Activated CD4-positive, alpha-beta T cell treated with anti-CD3 and anti-CD28 coated beads, Interleukin-2, Interleukin-6, amounts not matched to agents 100 ng/mL and 50 ng/mL, durations not matched to agents 16 hours and 8 hours (primary cell): ENCODE measurements at regions not wholly inside any gene's neighbourhood (a gene's known extent, or its start where the extent isn't known, plus 50 kb on each side); places are given as distances from the start of the nearest gene placed in this dataset.

Source experiments
- DNase-seq: peaks from one replicate; pipeline ENCODE4 v3.0.0-alpha.2; 2020

DNA sequence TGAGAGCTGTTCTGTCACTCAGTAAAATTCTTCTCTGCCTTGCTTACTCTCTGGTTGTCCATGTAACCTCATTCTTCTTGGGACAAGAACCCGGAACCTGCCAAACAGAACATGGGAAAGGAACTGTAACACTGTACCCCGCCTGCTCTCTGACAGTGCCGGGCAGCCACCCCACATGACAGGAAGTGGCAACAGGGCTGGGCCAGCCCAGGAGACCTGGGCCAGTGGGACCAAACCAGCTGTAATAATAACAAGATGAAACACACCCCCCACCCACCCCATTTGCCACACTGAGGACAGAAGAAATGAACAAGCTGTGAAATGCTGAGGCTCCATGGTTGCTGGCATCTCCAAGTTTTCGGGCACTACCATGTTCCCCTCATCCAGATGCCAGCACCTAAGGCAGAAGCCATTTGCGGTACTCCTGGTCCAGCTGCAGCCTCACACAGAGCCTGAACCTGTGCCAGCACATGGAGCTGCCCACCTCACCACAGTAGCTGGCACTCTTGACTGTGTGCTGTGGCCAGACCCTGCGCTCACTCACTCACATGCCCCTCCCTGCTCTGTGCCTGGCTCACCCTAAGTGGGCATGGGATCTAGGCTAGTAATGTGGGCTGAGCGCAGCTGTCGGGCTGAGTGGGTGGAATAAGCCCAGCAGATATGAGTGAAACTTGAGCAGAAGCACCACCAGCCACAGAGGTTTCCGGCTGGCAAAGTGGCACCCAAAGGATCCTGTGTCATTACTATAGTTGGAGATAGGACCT lies 126.2 kb upstream of the UGT8 start:
- DNase-seq = no peak

DNA sequence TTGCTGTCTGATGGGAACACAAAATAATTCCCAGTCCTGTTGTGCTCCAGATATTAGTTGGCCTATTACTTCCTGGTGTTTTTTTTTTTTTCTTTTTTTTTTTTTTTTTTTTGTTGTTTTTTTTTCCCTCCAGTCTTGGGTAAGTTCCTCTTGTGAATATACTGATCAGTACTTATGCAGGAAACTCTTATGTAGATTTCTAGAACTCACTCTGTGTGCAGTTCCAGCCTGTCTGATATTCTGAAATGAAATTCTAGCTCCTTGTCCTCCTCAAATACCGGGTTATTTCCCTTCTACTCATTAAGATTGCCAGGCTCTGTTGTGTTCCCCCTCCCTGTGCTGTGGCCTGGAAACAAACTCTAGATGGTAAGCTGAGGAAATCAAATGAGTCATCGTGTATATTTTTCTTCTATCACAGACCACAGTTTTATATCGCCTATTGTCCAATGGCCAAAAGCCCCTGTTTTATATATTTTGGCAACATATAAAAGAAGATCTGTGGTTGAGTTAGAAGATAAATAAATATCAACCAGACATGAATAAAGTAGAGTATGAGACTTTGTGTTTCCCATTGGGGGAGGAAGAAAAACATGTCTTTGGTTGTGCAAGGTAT lies 124.3 kb upstream of the UGT8 start:
- no peak for DNase-seq

- no peak for DNase-seq
Observed at GRCh38 chr4:114476310-114476709, 122.3 kb upstream of the UGT8 start.

- no peak for DNase-seq
Observed at GRCh38 chr4:114479595-114479994, 119.0 kb upstream of the UGT8 start.

GRCh38 chr4:114481856-114482255 lies 116.8 kb upstream of the UGT8 start:
- DNase-seq = no peak

GRCh38 chr4:114487101-114487500 lies 111.5 kb upstream of the UGT8 start:
- DNase-seq = no peak

DNA sequence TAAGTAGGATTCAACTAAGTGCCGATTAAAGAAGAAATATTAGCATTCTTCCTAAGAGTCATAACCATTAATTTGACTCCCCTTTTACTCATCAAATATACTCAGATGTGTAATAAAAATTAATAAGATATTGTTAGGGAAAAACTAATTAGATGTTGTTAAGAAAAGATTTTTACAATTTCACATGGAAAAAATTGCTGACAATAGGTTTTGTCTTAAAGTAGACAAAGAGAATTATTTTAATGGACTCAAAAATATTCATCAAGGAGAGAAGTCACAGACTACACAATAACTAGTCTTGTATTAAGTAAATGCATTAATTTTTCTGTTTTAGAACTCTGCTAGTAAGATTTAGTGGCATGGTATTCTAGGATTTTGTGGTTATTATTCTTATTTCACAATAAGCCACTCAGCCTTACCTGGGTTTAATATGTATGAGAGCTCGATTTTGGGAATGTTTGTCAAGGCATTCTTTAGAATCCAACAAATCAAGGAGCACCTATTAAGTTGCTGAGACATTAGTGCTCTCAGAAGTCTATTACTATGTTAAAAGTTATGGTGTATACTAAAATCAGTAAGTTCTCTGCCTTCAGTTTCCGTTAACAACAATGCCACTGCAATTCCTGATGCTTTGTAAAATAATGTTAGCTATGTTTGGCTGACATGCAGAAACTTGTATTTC lies 110.2 kb upstream of the UGT8 start:
- no peak for DNase-seq

- no peak for DNase-seq
Observed at GRCh38 chr4:114494246-114494803, 104.3 kb upstream of the UGT8 start.

DNA sequence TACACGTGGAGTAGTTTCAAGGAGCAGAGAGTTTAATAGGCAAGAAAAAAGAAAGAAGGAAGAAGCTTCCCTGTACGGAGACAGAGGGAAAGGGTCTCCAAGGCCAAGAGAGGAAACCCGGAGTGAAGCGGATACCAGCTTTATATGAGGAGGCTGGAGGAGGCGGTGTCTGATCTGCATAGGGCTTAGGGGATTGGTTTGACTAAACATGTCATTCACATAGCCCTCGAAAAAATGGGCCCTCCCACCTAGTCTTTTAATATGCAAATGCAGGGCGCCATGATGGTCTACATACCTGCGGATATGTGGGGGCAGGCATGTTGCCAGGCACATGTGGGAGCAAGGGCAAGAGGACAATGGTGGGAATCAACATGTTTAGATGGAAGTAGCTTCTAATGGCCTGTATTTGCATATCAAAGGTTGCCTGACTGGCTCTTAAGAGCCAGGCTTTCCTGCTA lies 103.1 kb upstream of the UGT8 start:
- DNase-seq = no peak

- no peak for DNase-seq
Observed at GRCh38 chr4:114497116-114497515, 101.5 kb upstream of the UGT8 start.

GRCh38 chr4:114509340-114509739 lies 89.3 kb upstream of the UGT8 start:
- DNase-seq = no peak

- no peak for DNase-seq
Observed at GRCh38 chr4:114512595-114513295, 85.9 kb upstream of the UGT8 start.

DNA sequence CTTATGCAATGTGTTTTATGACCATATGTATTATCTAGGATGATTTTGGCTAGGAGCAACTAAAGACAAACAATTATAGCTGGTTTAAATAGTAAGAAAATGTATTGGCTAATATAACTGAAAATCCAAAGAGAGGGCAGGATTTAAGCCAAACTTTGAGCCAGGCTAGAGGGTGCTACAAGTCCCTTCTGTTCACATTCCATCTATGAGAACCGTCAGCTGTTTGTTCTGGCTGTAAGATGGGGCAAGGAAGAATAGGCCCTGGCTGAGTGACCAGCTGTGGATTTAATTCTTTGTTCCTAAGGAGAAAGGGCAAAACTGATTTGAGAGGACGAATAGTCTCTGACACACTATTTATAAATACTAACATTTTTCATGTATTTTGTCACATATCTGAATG lies 79.2 kb upstream of the UGT8 start:
- no peak for DNase-seq

- no peak for DNase-seq
Observed at GRCh38 chr4:114527170-114527569, 71.4 kb upstream of the UGT8 start.

DNA sequence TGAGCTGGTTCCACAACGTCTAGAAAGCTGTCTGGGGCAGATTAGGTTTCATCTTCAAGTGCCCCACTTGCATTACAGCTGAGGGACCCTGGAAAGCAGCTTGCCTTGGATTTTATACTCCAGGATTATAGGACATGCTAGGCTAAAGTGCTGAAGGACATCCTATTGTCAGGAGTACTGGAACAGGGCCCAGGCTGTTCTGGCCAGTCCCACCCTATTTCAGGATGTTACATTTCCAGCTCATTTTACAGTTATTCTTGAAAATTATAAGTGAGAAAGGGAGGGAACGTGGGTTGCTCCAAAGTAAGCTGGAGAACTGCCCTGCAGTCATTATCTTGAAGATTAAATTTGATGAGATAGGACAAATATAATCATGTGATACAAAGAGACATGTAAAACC lies 71.0 kb upstream of the UGT8 start:
- no peak for DNase-seq

DNA sequence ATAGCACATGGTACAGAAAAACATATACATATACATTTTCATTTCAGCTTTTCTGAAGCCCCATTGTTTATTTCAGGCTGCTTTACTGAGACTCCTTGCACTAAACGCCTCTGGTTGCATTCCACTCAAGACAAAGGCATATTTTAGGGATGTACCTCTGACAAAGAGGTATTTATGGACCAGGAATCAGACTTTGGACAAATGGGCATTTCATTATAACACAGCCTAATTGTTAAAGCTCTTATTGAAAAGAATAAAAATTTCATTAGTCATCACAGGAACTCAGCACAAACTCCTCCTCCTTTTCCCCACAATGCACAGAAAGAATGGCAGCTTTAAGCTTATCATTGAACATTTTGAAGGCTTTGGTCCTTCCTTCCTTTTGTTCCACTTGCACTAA lies 62.9 kb upstream of the UGT8 start:
- DNase-seq = no peak

GRCh38 chr4:114537352-114537751 lies 61.3 kb upstream of the UGT8 start:
- DNase-seq = no peak

DNA sequence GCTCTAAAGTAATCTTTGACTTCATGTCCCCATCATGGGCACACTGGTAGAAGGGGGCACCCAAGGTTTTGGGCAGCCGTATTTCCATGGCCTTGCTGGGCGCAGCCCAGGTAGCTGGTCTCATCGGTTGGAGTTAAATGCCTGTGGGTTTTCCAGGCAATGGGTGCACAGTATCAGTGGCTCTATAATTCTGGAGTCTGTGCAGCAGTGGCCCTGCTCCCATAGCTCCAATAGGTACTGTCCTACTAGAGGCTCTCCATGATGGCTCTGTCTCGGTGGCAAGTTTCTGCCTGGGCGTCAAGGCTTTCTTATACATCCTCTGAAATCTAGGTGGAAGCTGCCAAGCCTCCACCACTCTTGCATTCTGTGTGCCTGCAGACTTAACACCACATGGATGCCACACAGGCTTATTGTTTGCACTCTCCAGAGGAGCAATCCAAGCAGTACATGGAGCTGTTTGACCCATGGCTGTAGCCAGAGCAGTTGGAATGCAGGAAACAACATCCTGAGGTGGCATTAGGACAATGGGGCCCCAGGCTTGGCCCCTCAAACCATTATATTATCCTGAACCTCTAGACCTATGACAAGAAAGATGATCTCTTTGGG lies 60.5 kb upstream of the UGT8 start:
- DNase-seq = no peak

DNA sequence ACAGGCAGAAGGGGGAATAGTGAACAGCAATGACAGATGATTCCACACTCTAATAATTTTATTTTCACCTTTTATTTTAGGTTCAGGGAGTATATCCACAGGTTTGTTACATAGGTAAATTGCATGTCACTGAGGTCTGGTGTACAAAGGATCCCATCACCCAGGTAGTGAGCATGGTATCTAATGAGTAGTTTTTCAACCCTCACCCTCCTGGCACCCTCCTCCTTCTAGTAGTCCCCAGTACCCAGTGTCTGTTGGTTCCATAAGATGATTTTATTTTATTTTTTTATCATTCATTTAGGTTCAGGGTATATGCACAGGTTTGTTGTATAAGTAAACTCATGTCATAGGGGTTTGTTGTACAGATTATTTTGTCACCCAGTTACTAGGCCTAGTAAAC lies 58.6 kb upstream of the UGT8 start:
- no peak for DNase-seq

DNA sequence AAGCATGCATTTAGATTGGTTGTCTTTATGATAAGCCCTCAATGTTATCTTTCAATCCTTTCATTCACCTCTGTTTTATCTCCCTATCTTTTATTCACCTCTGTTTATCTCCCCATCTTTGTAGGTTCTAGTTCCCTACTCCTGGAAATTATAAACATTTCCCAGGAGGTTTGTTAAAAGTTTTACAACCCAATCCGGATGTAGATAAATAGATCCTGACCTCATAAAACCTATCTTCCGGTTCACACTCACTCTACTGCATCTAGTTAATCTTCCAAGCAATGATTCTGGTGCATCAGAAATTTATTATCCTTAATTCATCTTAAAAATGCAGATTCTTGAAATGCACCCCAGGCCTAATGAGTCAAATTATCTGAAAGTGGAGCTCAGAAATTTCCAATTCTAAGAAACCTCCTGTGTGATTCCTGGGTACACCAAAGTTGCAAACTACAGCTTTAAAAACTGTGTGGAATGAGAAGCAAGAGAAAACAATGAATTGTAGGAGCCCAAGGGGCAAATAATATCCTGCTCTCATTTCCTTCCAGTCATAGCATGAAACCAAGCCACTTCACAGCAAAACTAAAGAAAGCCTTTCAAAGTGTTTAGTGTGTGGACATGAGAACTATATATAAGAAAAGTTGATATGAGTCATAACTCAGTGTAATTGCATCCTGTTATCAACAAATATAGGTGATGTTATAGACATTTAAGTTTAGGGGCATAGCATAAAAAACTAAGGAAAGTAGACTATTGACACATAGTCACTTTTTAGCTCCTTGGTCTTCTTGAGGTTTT lies 51.1 kb upstream of the UGT8 start:
- peak; percentile 14 for DNase-seq
